Tibial artery (tissue), 4 donors: ENCODE measurements at regions not wholly inside any gene's neighbourhood (a gene's known extent, or its start where the extent isn't known, plus 50 kb on each side); places are given as distances from the start of the nearest gene placed in this dataset.
"Not testable (repeated sequence)": the region's sequence is repeated elsewhere in the genome, so short reads cannot be mapped to it uniquely, and the experiment has no call there.

Experiments used
- DNase-seq, 2 donors: peaks; one replicate each; pipeline ENCODE4 v3.0.0-alpha.2; 2019
- H3K27ac ChIP-seq, 2 donors: fragments of 200-600 bp; sonication (generic) in 1 of 2; 1 replicate in 1 of 2; 2 replicates in 1 of 2; pipeline ENCODE4 v1.5.1; 2018 to 2019; ENCODE audit warnings: mild to moderate bottlenecking in 1 of 2
- H3K27me3 ChIP-seq, 2 donors: fragments of 200-600 bp; sonication (generic) in 1 of 2; one replicate each; pipeline versions ENCODE4 v1.5.1 to v1.6.0; 2016 to 2019
- H3K36me3 ChIP-seq, 3 donors: fragments of 200-600 bp; sonication (generic) in 2 of 3; one replicate each; pipeline ENCODE4 v1.5.1; 2016 to 2019; ENCODE audit warnings: mild to moderate bottlenecking in 2 of 3
- H3K4me1 ChIP-seq, 4 donors: fragments of 200-600 bp; sonication (generic) in 2 of 4; 1 replicate in 3 of 4; 2 replicates in 1 of 4; pipeline ENCODE4 v1.5.1; 2016 to 2019
- H3K4me3 ChIP-seq, 2 donors: fragments of 200-600 bp; sonication (generic) in 1 of 2; 1 replicate in 1 of 2; 2 replicates in 1 of 2; pipeline ENCODE4 v1.5.1; 2018 to 2019; ENCODE audit warnings: mild to moderate bottlenecking in 2 of 2
- H3K9me3 ChIP-seq, 3 donors: fragments of 200-600 bp; sonication (generic) in 1 of 3; one replicate each; pipeline ENCODE4 v1.5.1; 2016 to 2019
- CTCF ChIP-seq, 2 experiments: fragments of 200-600 bp in 1 of 2; fragments of 450-650 bp in 1 of 2; IDR thresholded peaks; one replicate each; pipeline ENCODE4 v1.5.1; 2017 to 2019; ENCODE audit warnings: antibody characterized with exemption in 2 of 2, mild to moderate bottlenecking in 1 of 2, moderate library complexity in 1 of 2
- intact Hi-C: fragments of 100-400 bp; cut with DNase I; formaldehyde crosslinking; loops from one replicate; pipeline ENCODE4 v1.15.0; 2023; ENCODE audit warnings: low total_unique reads

DNA sequence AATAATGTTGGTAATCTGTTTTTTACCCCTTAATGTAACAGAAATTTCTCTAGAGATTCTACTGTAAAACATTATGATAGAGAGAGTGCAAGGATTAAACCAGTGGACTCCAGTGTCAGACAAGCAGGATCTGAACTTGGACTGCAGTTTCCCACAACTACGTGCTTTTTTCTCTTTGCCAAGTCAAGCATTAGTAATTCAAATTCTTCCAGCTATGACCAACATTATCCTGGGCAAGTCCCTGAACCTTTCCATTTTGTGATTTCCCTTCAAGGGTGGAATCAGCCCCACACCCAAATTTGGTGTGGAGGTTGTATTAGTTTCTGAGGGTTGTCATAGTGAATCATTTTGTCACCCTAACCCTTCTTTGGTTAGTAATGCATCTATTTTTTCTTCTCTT is 482.0 kb downstream of the ZNF516 start:
- TF ChIP-seq CTCF (IDR thresholded peaks at IDR 0.05), result no peak
- Histone ChIP-seq H3K27ac (no peak overlapping the region), H3K27me3 (no peaks in the 10 kb centered on the region), H3K36me3 (no peaks in the 10 kb centered on the region), H3K9me3 (no peaks in the 10 kb centered on the region), H3K4me1 (no peaks in the 10 kb centered on the region), H3K4me3 (no peak overlapping the region)
- DNase-seq, result no peak
- intact Hi-C loops, result no loop called here

DNA sequence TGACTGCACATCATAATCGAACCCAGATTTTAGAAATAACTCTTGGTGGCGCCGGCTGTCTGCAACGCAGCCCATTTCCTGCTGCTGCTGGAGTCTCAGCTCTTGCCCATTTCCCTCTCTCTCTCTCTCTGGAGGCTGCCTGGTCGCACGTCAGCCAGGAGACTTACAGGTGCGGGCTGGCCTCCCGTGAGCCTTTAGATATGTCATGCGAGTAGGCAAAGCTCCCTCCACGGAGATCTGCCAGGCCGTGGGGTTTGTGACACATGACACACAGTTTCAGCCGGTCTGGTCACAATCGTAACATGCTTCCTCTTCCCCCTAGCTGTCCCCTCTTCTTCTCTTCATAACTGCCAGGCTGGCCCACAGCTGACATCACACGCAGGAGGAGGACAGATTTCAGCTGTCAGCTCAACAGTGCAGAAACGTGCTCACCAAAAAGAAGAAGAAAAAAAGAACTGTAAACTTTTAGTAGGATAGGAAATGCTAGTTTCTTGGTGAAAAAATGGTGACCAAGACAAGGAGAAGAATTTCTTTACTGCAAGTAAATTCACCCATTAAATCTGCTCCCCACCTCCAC is 489.3 kb downstream of the ZNF516 start:
- DNase-seq, result no peak
- Histone ChIP-seq H3K36me3 (no peaks in the 10 kb centered on the region), H3K9me3 (no peaks in the 10 kb centered on the region), H3K27ac (no peak overlapping the region), H3K27me3 (no peaks in the 10 kb centered on the region), H3K4me1 (peaks cover 0 to 6% (median 0%) of the 10 kb centered on the region in 4 donors), H3K4me3 (no peak overlapping the region)
- no peak for TF ChIP-seq CTCF (IDR thresholded peaks at IDR 0.05)
- intact Hi-C loops, result no loop called here

DNA sequence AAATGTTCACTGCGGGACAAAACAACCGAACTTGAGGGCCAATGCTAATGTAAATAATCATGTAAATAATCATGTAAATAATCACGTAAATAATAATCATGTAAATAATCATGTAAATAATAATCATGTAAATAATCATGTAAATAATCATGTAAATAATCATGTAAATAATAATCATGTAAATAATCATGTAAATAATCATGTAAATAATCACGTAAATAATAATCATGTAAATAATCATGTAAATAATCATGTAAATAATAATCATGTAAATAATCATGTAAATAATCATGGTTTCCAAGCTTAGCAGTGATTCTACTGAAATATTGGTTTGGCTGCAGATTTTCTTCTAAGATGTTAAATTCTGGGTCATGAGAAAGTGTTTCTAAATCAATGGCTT is 507.1 kb downstream of the ZNF516 start:
- H3K4me3 ChIP-seq, H3K4me1 ChIP-seq, H3K36me3 ChIP-seq, H3K9me3 ChIP-seq, H3K27ac ChIP-seq, DNase-seq, intact Hi-C loops, H3K27me3 ChIP-seq: not testable (repeated sequence)

GRCh38 chr18:75984853-75985252 is 510.2 kb downstream of the ZNF516 start:
- H3K36me3 ChIP-seq, result no peaks in the 10 kb centered on the region
- H3K9me3 ChIP-seq, result no peaks in the 10 kb centered on the region
- intact Hi-C loops, result no loop called here
- H3K4me3 ChIP-seq, result no peak overlapping the region
- no peak for DNase-seq
- no peak for TF ChIP-seq CTCF (IDR thresholded peaks at IDR 0.05)
- H3K27me3 ChIP-seq, result no peaks in the 10 kb centered on the region
- H3K4me1 ChIP-seq, result no peaks in the 10 kb centered on the region
- no peak overlapping the region for H3K27ac ChIP-seq

DNA sequence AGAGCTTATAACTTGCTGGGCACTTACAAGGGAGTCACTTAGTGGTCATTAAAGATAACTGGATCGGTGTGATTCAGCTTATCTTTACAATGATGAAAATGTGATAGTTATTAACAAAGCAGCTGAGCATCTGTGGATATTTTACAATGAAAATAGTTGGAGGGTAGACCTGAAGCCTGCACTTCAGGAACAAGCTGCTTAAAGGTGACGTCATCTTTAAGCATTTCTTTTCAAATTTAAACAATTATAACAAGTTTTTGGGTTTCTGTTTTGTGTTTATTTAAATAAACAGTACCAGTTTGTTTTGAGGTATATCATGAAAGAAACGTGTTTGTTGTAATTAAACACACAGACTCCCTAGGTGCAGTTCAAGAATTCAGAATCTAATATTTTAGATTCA is 513.9 kb downstream of the ZNF516 start:
- Histone ChIP-seq H3K27ac (no peak overlapping the region), H3K9me3 (no peaks in the 10 kb centered on the region), H3K36me3 (no peaks in the 10 kb centered on the region), H3K27me3 (no peaks in the 10 kb centered on the region), H3K4me3 (no peak overlapping the region), H3K4me1 (peaks cover 0 to 7% (median 0%) of the 10 kb centered on the region in 4 donors)
- DNase-seq, result no peak
- intact Hi-C loops, result no loop called here
- TF ChIP-seq CTCF (IDR thresholded peaks at IDR 0.05), result no peak

DNA sequence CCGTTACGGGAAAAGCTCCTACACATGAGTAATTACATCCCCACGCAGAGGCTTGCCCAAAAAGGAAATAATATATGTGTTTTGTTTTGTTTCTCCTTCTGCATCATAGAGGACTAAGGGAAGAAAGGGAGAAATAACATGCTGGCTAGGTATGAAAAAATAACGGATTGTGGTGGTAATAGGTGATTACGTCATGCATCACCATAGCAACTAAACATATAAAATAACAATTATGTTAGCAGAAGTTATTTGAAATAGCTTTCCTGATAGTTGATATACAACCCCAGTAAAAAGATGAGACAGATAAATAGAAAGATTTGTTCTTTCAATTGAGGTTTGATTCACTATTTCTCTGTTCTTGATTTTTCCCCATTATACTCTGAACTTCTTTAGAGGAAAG is 518.0 kb downstream of the ZNF516 start:
- no peak for TF ChIP-seq CTCF (IDR thresholded peaks at IDR 0.05)
- Histone ChIP-seq H3K9me3 (no peaks in the 10 kb centered on the region), H3K4me1 (peaks cover 0 to 7% (median 0%) of the 10 kb centered on the region in 4 donors), H3K27me3 (no peaks in the 10 kb centered on the region), H3K27ac (no peak overlapping the region), H3K36me3 (no peaks in the 10 kb centered on the region), H3K4me3 (no peak overlapping the region)
- intact Hi-C loops, result no loop called here
- DNase-seq, result no peak
